AG09309 (cell line): ENCODE measurements at regions not wholly inside any gene's neighbourhood (a gene's known extent, or its start where the extent isn't known, plus 50 kb on each side); places are given as distances from the start of the nearest gene placed in this dataset.

Experiments used
- DNase-seq: peaks from one replicate; pipeline ENCODE4 v3.0.0-alpha.2; 2010; ENCODE audit warnings: low read depth
- H3K4me3 ChIP-seq: 2 replicates; pipeline ENCODE4 v1.5.1; 2011; ENCODE audit warnings: mild to moderate bottlenecking, low read depth, low read length, moderate library complexity; ENCODE audit not compliant: control insufficient read depth
- TF ChIP-seq, protein P1 (sequence below): IDR thresholded peaks from 2 replicates; pipeline ENCODE4 v1.5.1; 2011; ENCODE audit warnings: mild to moderate bottlenecking, low read depth, low read length, inconsistent platforms; ENCODE audit not compliant: insufficient read depth, control insufficient read depth; ENCODE audit errors: missing control alignments

DNA sequence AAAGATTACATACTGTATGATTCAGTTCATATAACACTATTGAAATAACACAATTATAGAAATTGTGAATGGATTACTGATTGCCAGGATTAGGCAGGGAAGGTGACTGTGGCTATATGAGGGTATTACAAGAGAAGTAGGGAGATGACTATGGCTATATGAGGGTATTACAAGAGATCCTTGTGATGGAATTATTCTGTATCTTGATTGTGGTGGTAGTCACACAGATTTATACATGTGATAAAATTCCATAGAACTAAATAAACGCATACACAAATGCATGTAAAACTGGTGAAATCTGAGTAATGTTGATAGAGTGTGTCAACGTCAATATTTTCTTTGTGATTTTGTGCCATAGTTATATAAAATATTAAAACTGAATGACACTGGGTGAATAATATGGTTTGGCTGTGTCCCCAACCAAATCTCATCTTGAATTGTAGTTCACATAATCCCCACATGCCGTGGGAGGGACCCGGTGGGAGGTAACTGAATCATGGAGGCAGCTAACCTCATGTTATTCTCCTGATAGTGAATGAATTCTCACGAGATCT is 615.6 kb upstream of the PKN2 start:
- TF ChIP-seq, protein P1, sequence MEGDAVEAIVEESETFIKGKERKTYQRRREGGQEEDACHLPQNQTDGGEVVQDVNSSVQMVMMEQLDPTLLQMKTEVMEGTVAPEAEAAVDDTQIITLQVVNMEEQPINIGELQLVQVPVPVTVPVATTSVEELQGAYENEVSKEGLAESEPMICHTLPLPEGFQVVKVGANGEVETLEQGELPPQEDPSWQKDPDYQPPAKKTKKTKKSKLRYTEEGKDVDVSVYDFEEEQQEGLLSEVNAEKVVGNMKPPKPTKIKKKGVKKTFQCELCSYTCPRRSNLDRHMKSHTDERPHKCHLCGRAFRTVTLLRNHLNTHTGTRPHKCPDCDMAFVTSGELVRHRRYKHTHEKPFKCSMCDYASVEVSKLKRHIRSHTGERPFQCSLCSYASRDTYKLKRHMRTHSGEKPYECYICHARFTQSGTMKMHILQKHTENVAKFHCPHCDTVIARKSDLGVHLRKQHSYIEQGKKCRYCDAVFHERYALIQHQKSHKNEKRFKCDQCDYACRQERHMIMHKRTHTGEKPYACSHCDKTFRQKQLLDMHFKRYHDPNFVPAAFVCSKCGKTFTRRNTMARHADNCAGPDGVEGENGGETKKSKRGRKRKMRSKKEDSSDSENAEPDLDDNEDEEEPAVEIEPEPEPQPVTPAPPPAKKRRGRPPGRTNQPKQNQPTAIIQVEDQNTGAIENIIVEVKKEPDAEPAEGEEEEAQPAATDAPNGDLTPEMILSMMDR = no peak
- no peak for DNase-seq
- H3K4me3 ChIP-seq = no peak overlapping the region

DNA sequence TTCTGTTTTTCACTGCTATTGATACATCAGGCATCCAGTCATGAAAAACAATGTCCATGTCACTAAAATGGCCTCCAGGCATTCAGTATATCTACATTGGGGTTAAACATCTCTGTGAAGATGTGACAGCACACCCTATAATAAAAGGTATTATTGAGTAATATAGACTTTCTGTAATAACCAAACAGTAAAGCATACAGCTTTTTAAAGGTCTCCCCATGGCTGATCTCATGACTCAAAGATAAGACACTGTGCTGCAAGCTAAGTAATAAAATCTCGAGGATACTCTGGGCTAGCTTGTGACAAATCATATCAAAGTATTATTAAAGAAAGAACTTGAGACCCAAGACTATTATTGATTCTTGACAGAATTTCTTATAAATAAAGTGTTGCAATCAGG is 613.1 kb upstream of the PKN2 start:
- no peak for DNase-seq
- TF ChIP-seq, protein P1 = no peak
- H3K4me3 ChIP-seq = no peak overlapping the region

DNA sequence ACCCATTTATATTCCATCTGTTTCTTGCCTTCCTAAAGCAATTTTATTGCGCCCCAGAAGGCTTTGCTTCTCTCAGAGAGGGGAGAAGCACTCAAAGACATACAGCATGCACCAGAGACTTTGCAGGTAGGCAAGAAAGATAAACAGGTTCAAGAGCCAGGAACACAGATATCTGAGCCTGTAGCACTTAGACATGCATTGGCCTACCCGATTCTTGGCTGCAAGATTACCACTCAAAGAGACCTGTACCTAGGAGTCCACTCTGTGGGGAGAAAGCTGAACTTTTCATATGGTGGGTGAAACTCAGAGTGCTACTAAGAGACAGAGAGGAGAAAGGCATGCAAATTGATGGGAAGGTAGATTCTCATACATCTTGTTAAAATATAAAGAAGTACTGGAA is 609.4 kb upstream of the PKN2 start:
- H3K4me3 ChIP-seq = no peak overlapping the region
- no peak for DNase-seq
- TF ChIP-seq, protein P1 = no peak

DNA sequence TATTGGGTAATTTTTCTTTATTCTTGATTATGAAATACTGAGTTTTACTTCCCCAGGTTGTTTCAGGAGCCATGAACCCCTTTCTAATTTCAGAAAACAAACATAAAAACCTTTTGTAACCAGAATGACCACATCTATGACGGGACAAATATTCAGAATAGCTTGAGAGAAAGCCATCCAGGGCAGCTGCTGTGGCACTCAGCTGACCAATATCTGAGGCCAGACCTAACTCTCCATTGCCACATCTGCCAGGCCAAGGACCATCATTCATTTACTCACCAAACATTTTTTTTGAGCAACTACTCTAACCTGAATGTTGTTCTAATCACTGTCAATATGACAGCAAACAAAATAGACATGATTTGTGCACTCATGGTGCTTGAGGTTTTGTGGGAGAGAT is 608.3 kb upstream of the PKN2 start:
- no peak overlapping the region for H3K4me3 ChIP-seq
- TF ChIP-seq, protein P1 = no peak
- no peak for DNase-seq

DNA sequence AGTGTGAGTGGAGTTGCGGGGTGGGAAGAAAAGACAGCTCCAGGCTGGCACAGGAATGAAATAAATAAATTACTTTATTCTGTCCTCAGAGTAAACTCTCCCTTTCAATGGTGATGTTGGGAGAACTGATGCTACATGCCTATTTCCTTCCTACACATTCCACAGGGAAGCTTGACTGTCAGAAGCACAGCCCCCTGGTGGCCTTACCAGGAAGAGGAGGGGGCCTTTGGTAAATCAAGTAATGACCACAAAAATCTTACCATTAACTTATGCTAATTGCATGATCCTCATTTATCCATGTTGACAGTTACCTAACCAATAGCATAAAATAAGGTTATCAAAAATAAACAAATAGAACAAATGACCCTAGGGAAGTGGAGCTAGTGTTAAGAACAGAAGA is 605.0 kb upstream of the PKN2 start:
- H3K4me3 ChIP-seq = no peak overlapping the region
- TF ChIP-seq, protein P1 = peak; percentile 28
- no peak for DNase-seq

DNA sequence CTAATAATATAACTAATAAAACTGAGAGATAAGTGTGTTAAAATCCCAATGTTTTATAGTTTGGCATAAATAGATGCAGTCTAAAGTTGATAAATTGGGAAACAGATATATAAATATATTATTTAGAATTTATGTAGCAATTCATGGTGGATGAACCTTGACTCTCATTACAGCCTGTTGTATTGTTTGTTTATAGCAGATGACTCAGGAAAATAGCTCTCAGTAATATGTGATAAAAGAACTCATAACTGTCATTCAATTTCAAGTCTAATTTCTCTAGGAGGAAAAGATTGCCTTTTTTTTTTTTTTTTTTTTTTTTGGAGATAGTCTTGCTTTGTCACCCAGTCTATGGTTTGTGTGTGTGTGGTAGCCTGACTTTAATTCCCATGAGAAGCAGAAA is 603.2 kb upstream of the PKN2 start:
- TF ChIP-seq, protein P1 = no peak
- no peak for DNase-seq
- H3K4me3 ChIP-seq = no peak overlapping the region

DNA sequence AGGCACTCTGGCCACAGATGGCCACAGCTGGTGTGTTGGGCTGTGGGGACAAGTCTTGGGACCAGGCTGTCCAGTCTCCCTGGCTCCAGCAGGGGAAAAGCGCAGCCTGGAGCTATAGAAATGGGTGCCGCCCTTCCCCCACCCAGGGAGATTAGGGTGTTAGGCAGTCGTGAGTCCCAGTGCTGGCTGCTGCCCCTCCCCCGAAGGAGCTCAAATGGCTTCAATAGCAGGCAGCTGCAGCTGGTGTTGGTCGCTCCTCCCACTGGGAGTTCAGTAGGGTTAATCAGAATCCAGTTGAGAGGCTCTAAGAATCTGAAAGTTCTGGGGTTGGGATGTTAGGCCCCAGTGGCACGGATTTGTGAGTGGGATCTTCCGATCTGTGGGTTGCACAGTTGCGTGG is 595.6 kb upstream of the PKN2 start:
- no peak for DNase-seq
- TF ChIP-seq, protein P1 = no peak
- no peak overlapping the region for H3K4me3 ChIP-seq
